Suprapubic skin (tissue), 3 donors: ENCODE measurements at regions not wholly inside any gene's neighbourhood (a gene's known extent, or its start where the extent isn't known, plus 50 kb on each side); places are given as distances from the start of the nearest gene placed in this dataset.

Experiments
- CTCF ChIP-seq, 2 donors: fragments of 200-600 bp in 1 of 2; fragments of 450-650 bp in 1 of 2; sonication (generic) in 1 of 2; IDR thresholded peaks; one replicate each; pipeline ENCODE4 v1.5.1; 2016 to 2019; ENCODE audit warnings: antibody characterized with exemption in 2 of 2, mild to moderate bottlenecking in 1 of 2, moderate library complexity in 1 of 2
- POLR2AphosphoS5 ChIP-seq, 3 donors: sonication (generic); formaldehyde crosslinking; IDR thresholded peaks; one replicate each; pipeline ENCODE4 v1.6.1; 2017; ENCODE audit warnings: antibody characterized with exemption in 3 of 3

DNA sequence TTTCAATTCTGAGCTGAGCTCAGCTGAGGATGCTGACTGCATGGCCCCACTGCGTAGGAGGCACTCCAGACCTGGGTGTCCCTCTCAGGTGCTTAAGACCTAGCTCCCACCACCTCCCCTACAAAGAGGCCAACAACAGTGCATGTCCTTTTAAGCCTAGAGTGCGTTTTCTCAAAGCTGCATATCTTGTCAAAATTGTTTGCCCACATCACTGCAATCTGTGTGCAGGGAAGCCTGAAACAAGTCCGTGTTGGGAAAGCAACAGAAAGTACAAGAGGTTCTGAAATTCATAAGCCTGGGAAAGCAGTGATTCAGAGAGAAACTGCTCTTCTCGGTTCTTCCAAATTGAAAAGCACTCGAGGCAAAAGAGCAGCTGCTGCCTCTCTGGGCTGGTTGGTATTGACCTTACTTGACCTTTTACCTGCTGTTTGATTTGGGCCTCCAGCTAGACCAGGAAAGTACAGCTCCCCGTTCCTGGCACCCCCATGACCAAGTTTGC, 238.4 kb downstream of the NR2F1-AS1 start:
- TF ChIP-seq CTCF (IDR thresholded peaks at IDR 0.05) (no peak), POLR2AphosphoS5 (IDR thresholded peaks at IDR 0.05) (no peak)
